ENCODE measurements at regions not wholly inside any gene's neighbourhood (a gene's known extent, or its start where the extent isn't known, plus 50 kb on each side); places are given as distances from the start of the nearest gene placed in this dataset.
"Not testable (repeated sequence)": the region's sequence is repeated elsewhere in the genome, so short reads cannot be mapped to it uniquely, and the experiment has no call there.

GRCh38 chr21:15209224-15209623 is 144.4 kb upstream of the NRIP1 start:
- no peak overlapping the region for H3K4me3 Mint-ChIP-seq (ENCODE audit: unreplicated experiment)
- H3K4me1 Mint-ChIP-seq (ENCODE audit: unreplicated experiment), result peaks cover 5% of the 10 kb centered on the region
- no peak for DNase-seq (ENCODE audit: extremely low spot score, unreplicated experiment)
- no peaks in the 10 kb centered on the region for H3K27me3 Mint-ChIP-seq (ENCODE audit: unreplicated experiment)
- no peaks in the 10 kb centered on the region for H3K36me3 Mint-ChIP-seq (ENCODE audit: unreplicated experiment)
- H3K9me3 Mint-ChIP-seq (ENCODE audit: unreplicated experiment), result no peaks in the 10 kb centered on the region
- no peak overlapping the region for H3K27ac Mint-ChIP-seq (ENCODE audit: unreplicated experiment)
- TF ChIP-seq CTCF (IDR thresholded peaks at IDR 0.05), result no peak

- DNase-seq (ENCODE audit: extremely low spot score, unreplicated experiment), result no peak
- Mint-ChIP-seq H3K36me3 (ENCODE audit: unreplicated experiment) (no peaks in the 10 kb centered on the region), H3K27ac (ENCODE audit: unreplicated experiment) (no peak overlapping the region), H3K27me3 (ENCODE audit: unreplicated experiment) (no peaks in the 10 kb centered on the region), H3K4me3 (ENCODE audit: unreplicated experiment) (no peak overlapping the region), H3K4me1 (ENCODE audit: unreplicated experiment) (peaks cover 5% of the 10 kb centered on the region), H3K9me3 (ENCODE audit: unreplicated experiment) (no peaks in the 10 kb centered on the region)
- TF ChIP-seq CTCF (IDR thresholded peaks at IDR 0.05), result no peak
Observed at GRCh38 chr21:15210235-15210678, 145.5 kb upstream of the NRIP1 start.

- H3K4me1 Mint-ChIP-seq (ENCODE audit: unreplicated experiment), result peaks cover 5% of the 10 kb centered on the region
- H3K9me3 Mint-ChIP-seq (ENCODE audit: unreplicated experiment), result no peaks in the 10 kb centered on the region
- TF ChIP-seq CTCF (IDR thresholded peaks at IDR 0.05), result no peak
- H3K27ac Mint-ChIP-seq (ENCODE audit: unreplicated experiment), result no peak overlapping the region
- H3K4me3 Mint-ChIP-seq (ENCODE audit: unreplicated experiment), result no peak overlapping the region
- no peak for DNase-seq (ENCODE audit: extremely low spot score, unreplicated experiment)
- H3K27me3 Mint-ChIP-seq (ENCODE audit: unreplicated experiment), result no peaks in the 10 kb centered on the region
- no peaks in the 10 kb centered on the region for H3K36me3 Mint-ChIP-seq (ENCODE audit: unreplicated experiment)
Observed at GRCh38 chr21:15211491-15212133, 146.8 kb upstream of the NRIP1 start.

- no peaks in the 10 kb centered on the region for H3K27me3 Mint-ChIP-seq (ENCODE audit: unreplicated experiment)
- H3K36me3 Mint-ChIP-seq (ENCODE audit: unreplicated experiment), result no peaks in the 10 kb centered on the region
- TF ChIP-seq CTCF (IDR thresholded peaks at IDR 0.05), result no peak
- H3K9me3 Mint-ChIP-seq (ENCODE audit: unreplicated experiment), result no peaks in the 10 kb centered on the region
- H3K27ac Mint-ChIP-seq (ENCODE audit: unreplicated experiment), result no peak overlapping the region
- no peak for DNase-seq (ENCODE audit: extremely low spot score, unreplicated experiment)
- no peak overlapping the region for H3K4me3 Mint-ChIP-seq (ENCODE audit: unreplicated experiment)
- H3K4me1 Mint-ChIP-seq (ENCODE audit: unreplicated experiment), result peaks cover 5% of the 10 kb centered on the region
Observed at GRCh38 chr21:15212206-15212605, 147.4 kb upstream of the NRIP1 start.

- not testable (repeated sequence) for DNase-seq (ENCODE audit: extremely low spot score, unreplicated experiment); H3K4me1 Mint-ChIP-seq (ENCODE audit: unreplicated experiment); H3K9me3 Mint-ChIP-seq (ENCODE audit: unreplicated experiment); H3K36me3 Mint-ChIP-seq (ENCODE audit: unreplicated experiment); H3K4me3 Mint-ChIP-seq (ENCODE audit: unreplicated experiment); H3K27me3 Mint-ChIP-seq (ENCODE audit: unreplicated experiment); H3K27ac Mint-ChIP-seq (ENCODE audit: unreplicated experiment)
Observed at GRCh38 chr21:15218476-15218875, 153.7 kb upstream of the NRIP1 start.

GRCh38 chr21:15219039-15219438 is 154.2 kb upstream of the NRIP1 start:
- no peak overlapping the region for H3K4me3 Mint-ChIP-seq (ENCODE audit: unreplicated experiment)

More at GRCh38 chr21:15219039-15219438, 154.2 kb upstream of the NRIP1 start:
- Mint-ChIP-seq H3K4me1 (ENCODE audit: unreplicated experiment) (peaks cover 8% of the 10 kb centered on the region), H3K27me3 (ENCODE audit: unreplicated experiment) (no peaks in the 10 kb centered on the region), H3K36me3 (ENCODE audit: unreplicated experiment) (no peaks in the 10 kb centered on the region), H3K9me3 (ENCODE audit: unreplicated experiment) (peaks cover 6% of the 10 kb centered on the region), H3K27ac (ENCODE audit: unreplicated experiment) (no peak overlapping the region)
- no peak for DNase-seq (ENCODE audit: extremely low spot score, unreplicated experiment)
- no peak for TF ChIP-seq CTCF (IDR thresholded peaks at IDR 0.05)
